Esophagus muscularis mucosa (tissue), 4 donors: ENCODE measurements at regions not wholly inside any gene's neighbourhood (a gene's known extent, or its start where the extent isn't known, plus 50 kb on each side); places are given as distances from the start of the nearest gene placed in this dataset.

Experiments used
- DNase-seq: peaks from one replicate; pipeline ENCODE4 v3.0.0-alpha.2; 2017; ENCODE audit errors: extremely low spot score
- H3K27ac ChIP-seq, 4 donors: fragments of 200-600 bp; sonication (generic); replicated peaks in 1 of 4; 1 replicate in 3 of 4; 2 replicates in 1 of 4; pipeline ENCODE4 v1.5.1; 2016 to 2019; ENCODE audit warnings: mild to moderate bottlenecking in 1 of 4
- H3K27me3 ChIP-seq, 4 donors: fragments of 200-600 bp; sonication (generic); one replicate each; pipeline versions ENCODE4 v1.5.1 to v1.6.0; 2016 to 2019
- H3K36me3 ChIP-seq, 4 donors: fragments of 200-600 bp; sonication (generic); one replicate each; pipeline ENCODE4 v1.5.1; 2016 to 2019
- H3K4me1 ChIP-seq, 4 donors: fragments of 200-600 bp; sonication (generic); one replicate each; pipeline ENCODE4 v1.5.1; 2016 to 2019
- H3K4me3 ChIP-seq, 4 donors: fragments of 200-600 bp; sonication (generic); 1 replicate in 2 of 4; 2 replicates in 2 of 4; pipeline ENCODE4 v1.5.1; 2016 to 2019; ENCODE audit warnings: mild to moderate bottlenecking in 4 of 4, moderate library complexity in 1 of 4
- H3K9me3 ChIP-seq, 4 donors: fragments of 200-600 bp; sonication (generic); 1 replicate in 3 of 4; 2 replicates in 1 of 4; pipeline ENCODE4 v1.5.1; 2016 to 2019
- CTCF ChIP-seq, 3 experiments: fragments of 200-600 bp in 2 of 3; fragments of 450-650 bp in 1 of 3; sonication (generic) in 2 of 3; IDR thresholded peaks; one replicate each; pipeline ENCODE4 v1.5.1; 2017 to 2019; ENCODE audit warnings: antibody characterized with exemption in 3 of 3, mild to moderate bottlenecking in 2 of 3, moderate library complexity in 1 of 3
- EP300 ChIP-seq: sonication (generic); formaldehyde crosslinking; IDR thresholded peaks from one replicate; pipeline ENCODE4 v1.6.1; 2017; ENCODE audit warnings: antibody characterized with exemption
- POLR2A ChIP-seq: fragments of 450-650 bp; IDR thresholded peaks from one replicate; pipeline ENCODE4 v1.6.1; 2017; ENCODE audit warnings: antibody characterized with exemption, moderate library complexity, mild to moderate bottlenecking, low read depth
- POLR2AphosphoS5 ChIP-seq, 2 donors: sonication (generic); formaldehyde crosslinking; IDR thresholded peaks; one replicate each; pipeline ENCODE4 v1.6.1; 2017; ENCODE audit warnings: antibody characterized with exemption in 2 of 2
- WGBS: methylation state at CpG from one replicate; pipeline ENCODE4 v1.1.5; 2018; 5-methylcytosine and 5-hydroxymethylcytosine counted together
- intact Hi-C: fragments of 100-400 bp; cut with DNase I; formaldehyde crosslinking; loops from one replicate; pipeline ENCODE4 v1.15.1; 2023

DNA sequence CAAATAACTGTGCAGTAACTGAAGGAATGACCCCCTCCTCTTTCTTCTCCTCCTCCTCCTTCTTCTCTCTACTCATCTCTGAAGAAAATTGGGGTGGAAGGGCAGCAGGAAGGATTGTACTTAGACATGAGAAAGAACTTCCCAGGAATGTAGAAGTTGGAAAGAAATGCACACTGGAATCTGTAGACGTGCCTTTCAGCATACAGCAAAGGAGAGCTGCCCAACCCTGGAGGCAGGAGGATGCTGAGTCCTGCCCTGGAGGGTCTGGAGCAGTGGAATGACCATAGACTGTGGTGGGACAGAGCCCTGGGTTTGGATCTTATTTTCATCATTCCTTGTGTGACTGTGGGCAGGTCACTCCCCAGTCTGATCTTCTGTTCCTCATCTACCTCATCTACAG lies 80.1 kb downstream of the PJA1 start:
- TF ChIP-seq POLR2A, result no peak
- no peak for TF ChIP-seq EP300
- no peak for TF ChIP-seq CTCF (IDR thresholded peaks at IDR 0.05)
- TF ChIP-seq POLR2AphosphoS5 (IDR thresholded peaks at IDR 0.05), result no peak
- 29% methylated on average over 1 of the region's 1 CpG for WGBS
- Histone ChIP-seq H3K9me3 (no peaks in the 10 kb centered on the region), H3K36me3 (no peaks in the 10 kb centered on the region), H3K4me3 (no peak overlapping the region), H3K4me1 (no peaks in the 10 kb centered on the region), H3K27ac (no peak overlapping the region), H3K27me3 (no peaks in the 10 kb centered on the region)
- intact Hi-C loops, result no loop called here
- DNase-seq, result no peak

DNA sequence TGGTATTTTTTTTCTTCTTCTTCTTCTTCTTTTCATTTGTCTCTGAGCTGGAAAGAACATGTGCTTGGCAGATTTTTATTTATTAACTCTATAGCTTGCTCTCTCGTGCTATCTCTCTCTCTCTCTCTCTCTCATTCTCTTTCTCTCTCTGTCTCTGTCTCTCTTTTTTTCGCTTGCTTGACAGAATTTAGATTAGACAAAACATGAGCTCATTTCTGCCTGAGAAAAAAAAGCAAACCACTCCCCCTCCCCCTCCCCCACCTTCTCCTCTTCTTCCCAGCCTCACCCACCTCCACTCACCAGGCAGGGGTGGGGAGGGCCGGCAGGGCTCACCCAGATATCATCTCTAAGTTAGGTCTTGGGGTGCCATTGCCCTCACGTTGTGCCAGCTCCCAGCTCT lies 81.5 kb downstream of the PJA1 start:
- no peaks in the 10 kb centered on the region for H3K27me3 ChIP-seq
- intact Hi-C loops, result no loop called here
- H3K4me3 ChIP-seq, result no peak overlapping the region
- no peaks in the 10 kb centered on the region for H3K9me3 ChIP-seq
- TF ChIP-seq CTCF (IDR thresholded peaks at IDR 0.05), result no peak
- TF ChIP-seq POLR2AphosphoS5 (IDR thresholded peaks at IDR 0.05), result no peak
- TF ChIP-seq EP300, result no peak
- TF ChIP-seq POLR2A, result no peak
- WGBS, result 73% methylated on average over 4 of the region's 4 CpGs
- no peaks in the 10 kb centered on the region for H3K4me1 ChIP-seq
- no peak for DNase-seq
- no peak overlapping the region for H3K27ac ChIP-seq
- no peaks in the 10 kb centered on the region for H3K36me3 ChIP-seq

DNA sequence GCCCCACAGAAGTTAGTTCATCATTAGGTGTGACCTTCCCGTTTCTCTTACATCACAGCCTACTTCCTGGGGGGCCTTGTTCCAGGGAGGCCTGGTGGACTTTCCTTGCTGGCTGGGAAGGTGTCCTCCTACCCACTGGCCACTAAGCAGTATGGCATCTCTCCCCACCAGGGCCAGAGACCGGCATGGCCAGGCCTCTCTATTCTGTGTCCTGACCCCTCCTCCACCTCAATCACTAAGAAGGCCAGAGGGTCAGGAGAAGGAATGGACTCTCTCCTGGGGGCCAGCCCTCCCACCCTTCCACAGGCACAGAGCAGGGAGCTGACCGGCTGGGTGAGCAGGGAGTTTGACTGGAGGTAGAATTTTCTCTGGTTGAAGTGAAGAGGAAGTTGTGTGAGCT lies 81.9 kb downstream of the PJA1 start:
- H3K4me1 ChIP-seq, result no peaks in the 10 kb centered on the region
- H3K36me3 ChIP-seq, result no peaks in the 10 kb centered on the region
- no peak overlapping the region for H3K27ac ChIP-seq
- TF ChIP-seq POLR2AphosphoS5 (IDR thresholded peaks at IDR 0.05), result no peak
- TF ChIP-seq EP300, result no peak
- no peak for TF ChIP-seq POLR2A
- TF ChIP-seq CTCF (IDR thresholded peaks at IDR 0.05), result no peak
- no peak overlapping the region for H3K4me3 ChIP-seq
- H3K27me3 ChIP-seq, result no peaks in the 10 kb centered on the region
- 69% methylated on average over 1 of the region's 3 CpGs for WGBS
- no peak for DNase-seq
- intact Hi-C loops, result no loop called here
- H3K9me3 ChIP-seq, result no peaks in the 10 kb centered on the region

- H3K4me1 ChIP-seq, result no peaks in the 10 kb centered on the region
- H3K27ac ChIP-seq, result no peak overlapping the region
- TF ChIP-seq EP300 (no peak), CTCF (IDR thresholded peaks at IDR 0.05) (no peak), POLR2A (no peak), POLR2AphosphoS5 (IDR thresholded peaks at IDR 0.05) (no peak)
- intact Hi-C loops, result no loop called here
- no peak for DNase-seq
- no peak overlapping the region for H3K4me3 ChIP-seq
- no peaks in the 10 kb centered on the region for H3K9me3 ChIP-seq
- no peaks in the 10 kb centered on the region for H3K27me3 ChIP-seq
- no peaks in the 10 kb centered on the region for H3K36me3 ChIP-seq
- WGBS, result 95% methylated on average over 6 of the region's 7 CpGs
Observed at GRCh38 chrX:69082753-69083150, 82.5 kb downstream of the PJA1 start.

DNA sequence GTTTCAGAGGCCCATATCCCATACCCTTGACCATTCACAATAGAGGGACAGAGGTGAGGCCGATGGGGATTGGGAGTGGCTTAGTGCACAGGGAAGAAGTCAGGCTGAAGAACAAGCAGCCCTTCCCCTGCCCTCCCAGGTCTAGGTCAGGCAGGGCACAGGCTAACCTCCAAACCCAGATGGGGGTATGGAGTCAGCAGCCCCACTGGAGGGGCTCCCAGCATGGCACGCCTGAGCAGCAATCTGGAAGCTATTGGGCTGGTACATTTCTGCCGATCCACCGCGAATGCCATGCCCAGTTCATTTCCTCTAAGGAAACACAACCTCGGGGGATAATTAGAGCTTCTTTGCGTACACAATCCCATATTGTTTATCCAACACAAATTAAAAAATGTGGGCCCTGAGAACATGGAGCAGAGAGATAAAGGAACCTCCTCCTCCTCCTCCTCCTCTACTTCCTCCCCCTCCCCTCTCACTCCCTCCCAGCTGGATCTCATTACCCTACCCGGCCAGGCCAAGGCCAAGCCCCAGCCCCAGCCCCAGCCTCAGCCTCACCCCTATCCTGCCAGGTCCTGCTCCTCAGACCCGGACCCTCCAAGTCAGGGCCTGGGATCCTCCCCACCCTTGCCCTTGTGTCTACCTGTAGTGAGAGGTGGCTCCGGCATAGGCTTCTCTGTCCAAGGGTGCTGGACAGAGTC lies 83.0 kb downstream of the PJA1 start:
- WGBS, result 81% methylated on average over 10 of the region's 10 CpGs
- intact Hi-C loops, result no loop called here
- no peak for DNase-seq

More for the DNA sequence above, 83.0 kb downstream of the PJA1 start:
- no peak overlapping the region for H3K27ac ChIP-seq
- TF ChIP-seq EP300 (no peak), POLR2AphosphoS5 (IDR thresholded peaks at IDR 0.05) (no peak), CTCF (IDR thresholded peaks at IDR 0.05) (no peak), POLR2A (no peak)
- no peak overlapping the region for H3K4me3 ChIP-seq
- H3K36me3 ChIP-seq, result no peaks in the 10 kb centered on the region
- H3K9me3 ChIP-seq, result no peaks in the 10 kb centered on the region
- no peaks in the 10 kb centered on the region for H3K27me3 ChIP-seq
- no peaks in the 10 kb centered on the region for H3K4me1 ChIP-seq
